WTC11 (cell line): ENCODE measurements at regions not wholly inside any gene's neighbourhood (a gene's known extent, or its start where the extent isn't known, plus 50 kb on each side); places are given as distances from the start of the nearest gene placed in this dataset.

Source experiments
- ATAC-seq: fragments of 200-7000 bp; cut with Tn5 transposase; 2 replicates; pipeline ENCODE4 v1.10.0; 2021; ENCODE audit warnings: mild to moderate bottlenecking, moderate library complexity
- CTCF ChIA-PET: fragments of 300-600 bp; sonication (Branson Sonifier 250); formaldehyde crosslinking; loops from one replicate; lab custom pipeline; 2021; ENCODE audit warnings: antibody characterized with exemption; lab: Charles Lee
- POLR2A ChIA-PET: fragments of 350-600 bp; sonication (Branson Sonifier 250); formaldehyde crosslinking; loops from one replicate; lab custom pipeline; 2021; ENCODE audit warnings: antibody characterized with exemption; lab: Charles Lee
- DNase-seq: peaks from one replicate; pipeline ENCODE4 v3.0.0; 2021; ENCODE audit warnings: low spot score
- H3K27ac Mint-ChIP-seq: 2 replicates; pipeline ENCODE4 v1.8.0; 2021; ENCODE audit warnings: mixed read lengths
- H3K27me3 Mint-ChIP-seq: 2 replicates; pipeline ENCODE4 v1.8.0; 2021; ENCODE audit warnings: low read depth, mild to moderate bottlenecking, moderate library complexity, mixed read lengths
- H3K36me3 Mint-ChIP-seq: 2 replicates; pipeline ENCODE4 v1.8.0; 2021; ENCODE audit warnings: mixed read lengths
- H3K4me1 Mint-ChIP-seq: 2 replicates; pipeline ENCODE4 v1.8.0; 2022; ENCODE audit warnings: mixed read lengths
- H3K4me3 Mint-ChIP-seq: 2 replicates; pipeline ENCODE4 v1.8.0; 2021; ENCODE audit warnings: mild to moderate bottlenecking, moderate library complexity, mixed read lengths
- H3K9me3 Mint-ChIP-seq: 2 replicates; pipeline ENCODE4 v1.8.0; 2021; ENCODE audit warnings: mixed read lengths
- CBFB ChIP-seq: sonication (generic); formaldehyde crosslinking; IDR thresholded peaks from 2 replicates; pipeline ENCODE4 v1.8.1; 2022; ENCODE audit warnings: mild to moderate bottlenecking, low read depth, missing genetic modification reagents
- CREM ChIP-seq: sonication (generic); formaldehyde crosslinking; IDR thresholded peaks from 2 replicates; pipeline ENCODE4 v1.8.1; 2022; ENCODE audit warnings: mild to moderate bottlenecking, missing genetic modification reagents, moderate library complexity
- EMX1 ChIP-seq: fragments of 250-450 bp; sonication (Bioruptor Pico); IDR thresholded peaks from 2 replicates; pipeline ENCODE4 v1.8.0; 2021; ENCODE audit warnings: mild to moderate bottlenecking
- ESRRA ChIP-seq: sonication (generic); formaldehyde crosslinking; IDR thresholded peaks from 2 replicates; pipeline ENCODE4 v1.8.1; 2022; ENCODE audit warnings: mild to moderate bottlenecking, missing genetic modification reagents, borderline replicate concordance
- FOXP1 ChIP-seq: sonication (generic); formaldehyde crosslinking; IDR thresholded peaks from 2 replicates; pipeline ENCODE4 v1.8.0; 2022; ENCODE audit warnings: missing genetic modification reagents, mild to moderate bottlenecking, moderate library complexity, borderline replicate concordance
- GTF2I ChIP-seq: fragments of 250-450 bp; sonication (Bioruptor Pico); conservative IDR thresholded peaks from 2 replicates; pipeline ENCODE4 v1.4.0; 2021; ENCODE audit warnings: mild to moderate bottlenecking
- NFE2L1 ChIP-seq: sonication (generic); formaldehyde crosslinking; IDR thresholded peaks from 2 replicates; pipeline ENCODE4 v1.8.1; 2023; ENCODE audit warnings: missing genetic modification reagents
- NFYB ChIP-seq: sonication (generic); formaldehyde crosslinking; conservative IDR thresholded peaks from 2 replicates; pipeline ENCODE4 v1.8.0; 2022; ENCODE audit warnings: low read depth, missing genetic modification reagents
- NR2C2 ChIP-seq: sonication (generic); formaldehyde crosslinking; IDR thresholded peaks from 2 replicates; pipeline ENCODE4 v1.8.0; 2022; ENCODE audit warnings: mild to moderate bottlenecking, missing genetic modification reagents
- SP1 ChIP-seq: sonication (generic); formaldehyde crosslinking; conservative IDR thresholded peaks from 2 replicates; pipeline ENCODE4 v1.8.1; 2022; ENCODE audit warnings: missing genetic modification reagents
- TCF7 ChIP-seq: sonication (generic); formaldehyde crosslinking; IDR thresholded peaks from 2 replicates; pipeline ENCODE4 v1.8.0; 2022; ENCODE audit warnings: mild to moderate bottlenecking, low read depth, missing genetic modification reagents, moderate library complexity
- ZNF232 ChIP-seq: sonication (generic); formaldehyde crosslinking; IDR thresholded peaks from 2 replicates; pipeline ENCODE4 v1.8.0; 2022; ENCODE audit warnings: mild to moderate bottlenecking, missing genetic modification reagents
- ZNF416 ChIP-seq: fragments of 250-450 bp; sonication (Bioruptor Pico); IDR thresholded peaks from 2 replicates; pipeline ENCODE4 v1.9.0; 2021; ENCODE audit warnings: mild to moderate bottlenecking, inconsistent platforms
- TF ChIP-seq, protein P1 (sequence below): sonication (generic); formaldehyde crosslinking; IDR thresholded peaks from 2 replicates; pipeline ENCODE4 v1.8.0; 2023; ENCODE audit warnings: mild to moderate bottlenecking, missing genetic modification reagents
- TF ChIP-seq, protein P2 (sequence below): fragments of 250-450 bp; sonication (Bioruptor Pico); IDR thresholded peaks from 2 replicates; pipeline ENCODE4 v1.9.0; 2021; ENCODE audit warnings: mild to moderate bottlenecking, borderline replicate concordance
- TF ChIP-seq, protein P3 (sequence below): sonication (generic); formaldehyde crosslinking; IDR thresholded peaks from 2 replicates; pipeline ENCODE4 v1.8.1; 2022; ENCODE audit warnings: low read depth, mild to moderate bottlenecking, moderate library complexity, missing genetic modification reagents, borderline replicate concordance
- TF ChIP-seq, protein P4 (sequence below): sonication (generic); formaldehyde crosslinking; IDR thresholded peaks from 2 replicates; pipeline ENCODE4 v1.8.0; 2022; ENCODE audit warnings: mild to moderate bottlenecking, missing genetic modification reagents
- TF ChIP-seq, protein P5 (sequence below): fragments of 250-450 bp; sonication (Bioruptor Pico); IDR thresholded peaks from 2 replicates; pipeline ENCODE4 v1.8.0; 2021; ENCODE audit warnings: mild to moderate bottlenecking
- TF ChIP-seq, protein P6 (sequence below): sonication (generic); formaldehyde crosslinking; IDR thresholded peaks from 2 replicates; pipeline ENCODE4 v1.8.0; 2023; ENCODE audit warnings: missing genetic modification reagents

DNA sequence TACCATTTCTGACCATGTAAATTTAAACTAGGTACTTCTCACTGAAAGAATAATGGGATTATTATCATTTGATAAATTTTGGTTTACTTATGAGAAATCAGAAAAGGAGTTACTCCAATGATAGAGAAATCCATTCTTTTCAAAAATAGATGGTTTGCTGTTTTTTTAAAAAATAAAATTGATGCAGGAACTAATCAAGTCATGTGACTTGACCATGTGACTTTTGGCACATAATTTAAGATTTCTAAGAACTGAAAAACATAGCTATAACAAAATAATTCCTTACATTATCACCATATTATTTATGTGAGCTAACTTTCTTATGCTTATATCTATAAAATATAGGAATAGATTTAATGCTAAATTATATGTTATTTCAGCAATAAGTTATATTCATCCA lies 247.1 kb upstream of the FIGN start:
- TF ChIP-seq, protein P1, sequence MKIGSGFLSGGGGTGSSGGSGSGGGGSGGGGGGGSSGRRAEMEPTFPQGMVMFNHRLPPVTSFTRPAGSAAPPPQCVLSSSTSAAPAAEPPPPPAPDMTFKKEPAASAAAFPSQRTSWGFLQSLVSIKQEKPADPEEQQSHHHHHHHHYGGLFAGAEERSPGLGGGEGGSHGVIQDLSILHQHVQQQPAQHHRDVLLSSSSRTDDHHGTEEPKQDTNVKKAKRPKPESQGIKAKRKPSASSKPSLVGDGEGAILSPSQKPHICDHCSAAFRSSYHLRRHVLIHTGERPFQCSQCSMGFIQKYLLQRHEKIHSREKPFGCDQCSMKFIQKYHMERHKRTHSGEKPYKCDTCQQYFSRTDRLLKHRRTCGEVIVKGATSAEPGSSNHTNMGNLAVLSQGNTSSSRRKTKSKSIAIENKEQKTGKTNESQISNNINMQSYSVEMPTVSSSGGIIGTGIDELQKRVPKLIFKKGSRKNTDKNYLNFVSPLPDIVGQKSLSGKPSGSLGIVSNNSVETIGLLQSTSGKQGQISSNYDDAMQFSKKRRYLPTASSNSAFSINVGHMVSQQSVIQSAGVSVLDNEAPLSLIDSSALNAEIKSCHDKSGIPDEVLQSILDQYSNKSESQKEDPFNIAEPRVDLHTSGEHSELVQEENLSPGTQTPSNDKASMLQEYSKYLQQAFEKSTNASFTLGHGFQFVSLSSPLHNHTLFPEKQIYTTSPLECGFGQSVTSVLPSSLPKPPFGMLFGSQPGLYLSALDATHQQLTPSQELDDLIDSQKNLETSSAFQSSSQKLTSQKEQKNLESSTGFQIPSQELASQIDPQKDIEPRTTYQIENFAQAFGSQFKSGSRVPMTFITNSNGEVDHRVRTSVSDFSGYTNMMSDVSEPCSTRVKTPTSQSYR (CRISPR knock-in tag): no peak
- TF ChIP-seq NFYB (CRISPR knock-in tag): no peak
- TF ChIP-seq ESRRA (CRISPR knock-in tag): no peak
- TF ChIP-seq, protein P2, sequence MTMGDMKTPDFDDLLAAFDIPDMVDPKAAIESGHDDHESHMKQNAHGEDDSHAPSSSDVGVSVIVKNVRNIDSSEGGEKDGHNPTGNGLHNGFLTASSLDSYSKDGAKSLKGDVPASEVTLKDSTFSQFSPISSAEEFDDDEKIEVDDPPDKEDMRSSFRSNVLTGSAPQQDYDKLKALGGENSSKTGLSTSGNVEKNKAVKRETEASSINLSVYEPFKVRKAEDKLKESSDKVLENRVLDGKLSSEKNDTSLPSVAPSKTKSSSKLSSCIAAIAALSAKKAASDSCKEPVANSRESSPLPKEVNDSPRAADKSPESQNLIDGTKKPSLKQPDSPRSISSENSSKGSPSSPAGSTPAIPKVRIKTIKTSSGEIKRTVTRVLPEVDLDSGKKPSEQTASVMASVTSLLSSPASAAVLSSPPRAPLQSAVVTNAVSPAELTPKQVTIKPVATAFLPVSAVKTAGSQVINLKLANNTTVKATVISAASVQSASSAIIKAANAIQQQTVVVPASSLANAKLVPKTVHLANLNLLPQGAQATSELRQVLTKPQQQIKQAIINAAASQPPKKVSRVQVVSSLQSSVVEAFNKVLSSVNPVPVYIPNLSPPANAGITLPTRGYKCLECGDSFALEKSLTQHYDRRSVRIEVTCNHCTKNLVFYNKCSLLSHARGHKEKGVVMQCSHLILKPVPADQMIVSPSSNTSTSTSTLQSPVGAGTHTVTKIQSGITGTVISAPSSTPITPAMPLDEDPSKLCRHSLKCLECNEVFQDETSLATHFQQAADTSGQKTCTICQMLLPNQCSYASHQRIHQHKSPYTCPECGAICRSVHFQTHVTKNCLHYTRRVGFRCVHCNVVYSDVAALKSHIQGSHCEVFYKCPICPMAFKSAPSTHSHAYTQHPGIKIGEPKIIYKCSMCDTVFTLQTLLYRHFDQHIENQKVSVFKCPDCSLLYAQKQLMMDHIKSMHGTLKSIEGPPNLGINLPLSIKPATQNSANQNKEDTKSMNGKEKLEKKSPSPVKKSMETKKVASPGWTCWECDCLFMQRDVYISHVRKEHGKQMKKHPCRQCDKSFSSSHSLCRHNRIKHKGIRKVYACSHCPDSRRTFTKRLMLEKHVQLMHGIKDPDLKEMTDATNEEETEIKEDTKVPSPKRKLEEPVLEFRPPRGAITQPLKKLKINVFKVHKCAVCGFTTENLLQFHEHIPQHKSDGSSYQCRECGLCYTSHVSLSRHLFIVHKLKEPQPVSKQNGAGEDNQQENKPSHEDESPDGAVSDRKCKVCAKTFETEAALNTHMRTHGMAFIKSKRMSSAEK (CRISPR knock-in tag): no peak
- no peak for TF ChIP-seq GTF2I (CRISPR knock-in tag)
- TF ChIP-seq, protein P3, sequence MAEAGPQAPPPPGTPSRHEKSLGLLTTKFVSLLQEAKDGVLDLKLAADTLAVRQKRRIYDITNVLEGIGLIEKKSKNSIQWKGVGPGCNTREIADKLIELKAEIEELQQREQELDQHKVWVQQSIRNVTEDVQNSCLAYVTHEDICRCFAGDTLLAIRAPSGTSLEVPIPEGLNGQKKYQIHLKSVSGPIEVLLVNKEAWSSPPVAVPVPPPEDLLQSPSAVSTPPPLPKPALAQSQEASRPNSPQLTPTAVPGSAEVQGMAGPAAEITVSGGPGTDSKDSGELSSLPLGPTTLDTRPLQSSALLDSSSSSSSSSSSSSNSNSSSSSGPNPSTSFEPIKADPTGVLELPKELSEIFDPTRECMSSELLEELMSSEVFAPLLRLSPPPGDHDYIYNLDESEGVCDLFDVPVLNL (CRISPR knock-in tag): no peak
- no peak for TF ChIP-seq CREM
- TF ChIP-seq NR2C2 (CRISPR knock-in tag): no peak
- no peak for TF ChIP-seq ZNF232
- no peak for TF ChIP-seq NFE2L1 (CRISPR knock-in tag)
- TF ChIP-seq TCF7 (CRISPR knock-in tag): no peak
- no peak for TF ChIP-seq EMX1 (CRISPR knock-in tag)
- TF ChIP-seq CBFB: no peak
- no peak for TF ChIP-seq FOXP1 (CRISPR knock-in tag)
- no peak for DNase-seq
- ChIA-PET POLR2A (no interaction called here), CTCF (interaction anchor here (1.4 kb wide), 1 partner anchor 104 kb away, joined by 3 read pairs; no protein-coding TSS in a partner anchor)
- Mint-ChIP-seq H3K4me3 (no peak overlapping the region), H3K9me3 (no peaks in the 10 kb centered on the region), H3K27ac (no peak overlapping the region), H3K4me1 (no peaks in the 10 kb centered on the region), H3K27me3 (no peaks in the 10 kb centered on the region), H3K36me3 (no peaks in the 10 kb centered on the region)
- no peak for ATAC-seq

DNA sequence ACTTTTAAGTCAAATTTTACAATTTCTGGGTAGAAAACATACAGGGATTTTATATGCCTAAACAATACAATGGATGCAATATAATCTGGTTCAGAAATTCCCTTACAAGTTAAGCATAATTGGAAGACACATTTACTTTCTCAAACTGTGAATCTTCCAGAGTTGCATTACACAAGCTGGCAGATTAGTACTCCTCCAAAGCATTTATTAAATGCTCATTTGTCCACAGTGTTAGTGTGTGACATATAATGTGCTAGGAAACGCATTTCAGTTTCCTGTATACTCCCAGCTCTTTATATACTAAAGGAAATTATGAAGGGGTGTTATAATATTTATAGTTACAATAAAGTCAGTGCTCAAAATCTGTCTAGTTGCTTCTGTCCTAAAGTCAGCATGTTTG lies 239.0 kb upstream of the FIGN start:
- DNase-seq (no peak), ATAC-seq (no peak)
- H3K27ac Mint-ChIP-seq: no peak overlapping the region
- H3K4me3 Mint-ChIP-seq: no peak overlapping the region
- H3K27me3 Mint-ChIP-seq: no peaks in the 10 kb centered on the region
- H3K9me3 Mint-ChIP-seq: no peaks in the 10 kb centered on the region
- peaks cover 5% of the 10 kb centered on the region; the same call in 1 of the 2 replicates for H3K4me1 Mint-ChIP-seq
- TF ChIP-seq, protein P4, sequence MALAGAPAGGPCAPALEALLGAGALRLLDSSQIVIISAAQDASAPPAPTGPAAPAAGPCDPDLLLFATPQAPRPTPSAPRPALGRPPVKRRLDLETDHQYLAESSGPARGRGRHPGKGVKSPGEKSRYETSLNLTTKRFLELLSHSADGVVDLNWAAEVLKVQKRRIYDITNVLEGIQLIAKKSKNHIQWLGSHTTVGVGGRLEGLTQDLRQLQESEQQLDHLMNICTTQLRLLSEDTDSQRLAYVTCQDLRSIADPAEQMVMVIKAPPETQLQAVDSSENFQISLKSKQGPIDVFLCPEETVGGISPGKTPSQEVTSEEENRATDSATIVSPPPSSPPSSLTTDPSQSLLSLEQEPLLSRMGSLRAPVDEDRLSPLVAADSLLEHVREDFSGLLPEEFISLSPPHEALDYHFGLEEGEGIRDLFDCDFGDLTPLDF (CRISPR knock-in tag): no peak
- TF ChIP-seq NFYB (CRISPR knock-in tag) (no peak), SP1 (CRISPR knock-in tag) (no peak), ZNF416 (CRISPR knock-in tag) (no peak)
- TF ChIP-seq, protein P5, sequence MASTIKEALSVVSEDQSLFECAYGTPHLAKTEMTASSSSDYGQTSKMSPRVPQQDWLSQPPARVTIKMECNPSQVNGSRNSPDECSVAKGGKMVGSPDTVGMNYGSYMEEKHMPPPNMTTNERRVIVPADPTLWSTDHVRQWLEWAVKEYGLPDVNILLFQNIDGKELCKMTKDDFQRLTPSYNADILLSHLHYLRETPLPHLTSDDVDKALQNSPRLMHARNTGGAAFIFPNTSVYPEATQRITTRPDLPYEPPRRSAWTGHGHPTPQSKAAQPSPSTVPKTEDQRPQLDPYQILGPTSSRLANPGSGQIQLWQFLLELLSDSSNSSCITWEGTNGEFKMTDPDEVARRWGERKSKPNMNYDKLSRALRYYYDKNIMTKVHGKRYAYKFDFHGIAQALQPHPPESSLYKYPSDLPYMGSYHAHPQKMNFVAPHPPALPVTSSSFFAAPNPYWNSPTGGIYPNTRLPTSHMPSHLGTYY (CRISPR knock-in tag): no peak
- TF ChIP-seq, protein P6, sequence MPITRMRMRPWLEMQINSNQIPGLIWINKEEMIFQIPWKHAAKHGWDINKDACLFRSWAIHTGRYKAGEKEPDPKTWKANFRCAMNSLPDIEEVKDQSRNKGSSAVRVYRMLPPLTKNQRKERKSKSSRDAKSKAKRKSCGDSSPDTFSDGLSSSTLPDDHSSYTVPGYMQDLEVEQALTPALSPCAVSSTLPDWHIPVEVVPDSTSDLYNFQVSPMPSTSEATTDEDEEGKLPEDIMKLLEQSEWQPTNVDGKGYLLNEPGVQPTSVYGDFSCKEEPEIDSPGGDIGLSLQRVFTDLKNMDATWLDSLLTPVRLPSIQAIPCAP: no peak
- ChIA-PET CTCF (no interaction called here), POLR2A (no interaction called here)
- H3K36me3 Mint-ChIP-seq: no peaks in the 10 kb centered on the region
